Activated CD4-positive, alpha-beta T cell treated with anti-CD3 and anti-CD28 coated beads for 48 hours (primary cell): ENCODE measurements at regions not wholly inside any gene's neighbourhood (a gene's known extent, or its start where the extent isn't known, plus 50 kb on each side); places are given as distances from the start of the nearest gene placed in this dataset.

Source experiments
- DNase-seq: peaks from one replicate; pipeline ENCODE4 v3.0.0-alpha.2; 2020

- DNase-seq: no peak
These were observed 262.1 kb upstream of the ADGRB3 start for GRCh38 chr6:68372991-68373390.

- no peak for DNase-seq
These were observed 266.2 kb upstream of the ADGRB3 start for GRCh38 chr6:68368845-68369244.

- no peak for DNase-seq
These were observed 270.7 kb upstream of the ADGRB3 start for GRCh38 chr6:68364271-68364805.

GRCh38 chr6:68343901-68344300 is 291.2 kb upstream of the ADGRB3 start:
- peak; percentile 14 for DNase-seq

- DNase-seq: no peak
These were observed 292.8 kb upstream of the ADGRB3 start for GRCh38 chr6:68342286-68342685.

GRCh38 chr6:68339488-68340131 is 295.5 kb upstream of the ADGRB3 start:
- DNase-seq: no peak

- DNase-seq: no peak
These were observed 301.6 kb upstream of the ADGRB3 start for GRCh38 chr6:68333442-68333841.

GRCh38 chr6:68328156-68328555 is 306.9 kb upstream of the ADGRB3 start:
- no peak for DNase-seq

- no peak for DNase-seq
These were observed 308.3 kb upstream of the ADGRB3 start for GRCh38 chr6:68326762-68327161.

- no peak for DNase-seq
These were observed 317.7 kb upstream of the ADGRB3 start for GRCh38 chr6:68317366-68317765.

- DNase-seq: no peak
These were observed 321.2 kb upstream of the ADGRB3 start for GRCh38 chr6:68313911-68314310.

GRCh38 chr6:68307301-68307700 is 327.8 kb upstream of the ADGRB3 start:
- DNase-seq: no peak

- DNase-seq: no peak
These were observed 339.0 kb upstream of the ADGRB3 start for GRCh38 chr6:68296126-68296525.

GRCh38 chr6:68282646-68283045 is 352.4 kb upstream of the ADGRB3 start:
- no peak for DNase-seq

- DNase-seq: no peak
These were observed 355.1 kb upstream of the ADGRB3 start for GRCh38 chr6:68279793-68280557.

- DNase-seq: no peak
These were observed 361.8 kb upstream of the ADGRB3 start for GRCh38 chr6:68273297-68273696.

GRCh38 chr6:68256391-68256790 is 378.7 kb upstream of the ADGRB3 start:
- no peak for DNase-seq

- DNase-seq: no peak
These were observed 382.4 kb upstream of the ADGRB3 start for GRCh38 chr6:68252632-68253031.

- DNase-seq: no peak
These were observed 387.3 kb upstream of the ADGRB3 start for GRCh38 chr6:68247782-68248181.

GRCh38 chr6:68240726-68241125 is 394.4 kb upstream of the ADGRB3 start:
- no peak for DNase-seq

GRCh38 chr6:68239034-68239433 is 396.0 kb upstream of the ADGRB3 start:
- DNase-seq: no peak

GRCh38 chr6:68238097-68238601 is 396.9 kb upstream of the ADGRB3 start:
- no peak for DNase-seq

- no peak for DNase-seq
These were observed 397.9 kb upstream of the ADGRB3 start for GRCh38 chr6:68237205-68237604.

GRCh38 chr6:68235326-68235784 is 399.7 kb upstream of the ADGRB3 start:
- no peak for DNase-seq
